ENCODE measurements at regions not wholly inside any gene's neighbourhood (a gene's known extent, or its start where the extent isn't known, plus 50 kb on each side); places are given as distances from the start of the nearest gene placed in this dataset.

DNA sequence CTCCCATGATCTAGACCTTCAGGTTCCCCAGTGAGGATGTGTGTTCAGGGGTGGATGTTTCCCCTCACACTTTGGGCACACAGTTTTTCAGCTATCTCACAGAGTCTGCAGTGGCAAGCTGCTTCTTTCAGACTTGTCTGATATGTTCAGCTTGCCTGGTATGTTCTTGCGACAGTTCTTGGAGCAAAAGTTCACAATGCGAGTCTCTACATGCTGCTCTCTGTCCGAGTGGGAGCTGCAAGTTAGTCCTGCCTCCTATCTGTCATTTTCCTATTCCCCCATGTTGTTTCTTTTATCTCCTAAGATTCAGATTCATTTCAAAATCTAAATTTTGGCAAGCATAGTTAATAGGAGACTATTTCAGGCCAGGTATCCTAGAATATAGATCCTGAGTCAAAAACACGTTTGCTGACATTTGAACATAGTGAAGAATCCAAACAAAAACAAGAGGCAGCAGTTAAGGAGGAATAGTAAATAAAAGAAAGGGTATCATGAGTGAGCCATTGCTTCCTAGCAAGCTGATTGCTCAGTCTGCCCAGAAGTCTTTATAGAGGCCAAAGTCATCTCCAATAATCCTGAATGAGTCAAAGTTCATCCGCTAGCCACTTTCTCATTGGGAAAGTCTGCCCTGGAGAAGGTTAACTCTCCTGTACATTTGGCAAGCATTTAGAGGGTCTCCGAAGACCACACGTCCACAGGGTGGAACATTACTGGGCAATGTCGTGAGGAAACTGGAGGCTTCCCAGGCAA, 140.2 kb upstream of the MOCS1 start:
- no peak overlapping the region for H3K4me3 Mint-ChIP-seq
- no peaks in the 10 kb centered on the region for H3K9me3 Mint-ChIP-seq (ENCODE audit: low read depth)

DNA sequence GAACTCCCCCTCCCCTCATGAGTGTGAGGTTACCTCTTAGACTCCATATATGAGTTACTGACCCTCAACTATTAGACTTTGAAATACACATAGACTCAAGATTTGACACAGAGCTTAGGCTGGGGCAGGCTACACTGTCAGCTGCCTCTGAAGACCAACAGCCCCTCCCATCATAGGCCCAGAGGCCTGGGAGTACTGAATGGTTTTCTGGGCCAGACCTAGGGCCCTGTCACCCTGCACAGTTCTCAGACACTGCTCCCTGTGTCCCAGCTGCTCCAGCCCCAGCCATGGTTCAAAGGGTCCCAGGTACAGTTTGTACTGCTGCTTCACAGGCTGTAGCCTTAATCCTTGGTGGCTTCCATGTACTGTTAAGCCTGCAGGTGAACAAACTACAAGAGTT, 132.1 kb upstream of the MOCS1 start:
- H3K27me3 Mint-ChIP-seq = peaks cover 3% of the 10 kb centered on the region
- H3K4me1 Mint-ChIP-seq = no peaks in the 10 kb centered on the region
- H3K4me3 Mint-ChIP-seq = no peak overlapping the region
- no peak overlapping the region for H3K27ac Mint-ChIP-seq
- H3K36me3 Mint-ChIP-seq = no peaks in the 10 kb centered on the region
- ATAC-seq (no peak), DNase-seq (no peak)
- CTCF ChIA-PET = no interaction called here
- H3K9me3 Mint-ChIP-seq (ENCODE audit: low read depth) = no peaks in the 10 kb centered on the region

More for the DNA sequence above, 140.2 kb upstream of the MOCS1 start:
- CTCF ChIA-PET = no interaction called here
- DNase-seq = no peak
- Mint-ChIP-seq H3K27ac (no peak overlapping the region), H3K27me3 (peaks cover 3% of the 10 kb centered on the region), H3K4me1 (no peaks in the 10 kb centered on the region), H3K36me3 (no peaks in the 10 kb centered on the region)
- ATAC-seq = no peak

DNA sequence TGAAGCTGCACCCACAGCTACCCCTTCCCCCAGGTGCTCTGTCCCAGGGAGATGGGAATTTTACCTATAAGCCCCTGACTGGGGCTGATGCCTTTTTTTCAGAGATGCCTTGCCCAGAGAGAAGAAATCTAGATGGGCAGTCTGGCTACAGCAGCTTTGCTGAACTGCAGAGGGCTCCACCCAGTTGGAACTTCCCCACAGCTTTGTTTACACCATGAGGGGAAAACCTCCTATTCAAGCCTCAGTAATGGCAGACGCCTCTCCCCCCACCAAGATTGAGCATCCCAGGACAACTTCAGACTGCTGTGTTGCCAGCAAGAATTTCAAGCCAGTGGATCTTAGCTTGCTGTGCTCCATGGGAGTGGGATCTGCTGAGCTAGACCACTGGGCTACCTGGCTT, 122.6 kb upstream of the MOCS1 start:
- no peak overlapping the region for H3K4me3 Mint-ChIP-seq
- H3K36me3 Mint-ChIP-seq = no peaks in the 10 kb centered on the region
- DNase-seq = no peak
- no peaks in the 10 kb centered on the region for H3K4me1 Mint-ChIP-seq
- no peak overlapping the region for H3K27ac Mint-ChIP-seq
- no peaks in the 10 kb centered on the region for H3K9me3 Mint-ChIP-seq (ENCODE audit: low read depth)
- H3K27me3 Mint-ChIP-seq = no peaks in the 10 kb centered on the region
- no peak for ATAC-seq
- CTCF ChIA-PET = no interaction called here

- Mint-ChIP-seq H3K27me3 (no peaks in the 10 kb centered on the region), H3K4me3 (no peak overlapping the region), H3K4me1 (no peaks in the 10 kb centered on the region), H3K27ac (no peak overlapping the region), H3K9me3 (ENCODE audit: low read depth) (no peaks in the 10 kb centered on the region), H3K36me3 (no peaks in the 10 kb centered on the region)
- DNase-seq (no peak), ATAC-seq (no peak)
- CTCF ChIA-PET = no interaction called here
Measured at GRCh38 chr6:40054602-40055001, 120.3 kb upstream of the MOCS1 start.

DNA sequence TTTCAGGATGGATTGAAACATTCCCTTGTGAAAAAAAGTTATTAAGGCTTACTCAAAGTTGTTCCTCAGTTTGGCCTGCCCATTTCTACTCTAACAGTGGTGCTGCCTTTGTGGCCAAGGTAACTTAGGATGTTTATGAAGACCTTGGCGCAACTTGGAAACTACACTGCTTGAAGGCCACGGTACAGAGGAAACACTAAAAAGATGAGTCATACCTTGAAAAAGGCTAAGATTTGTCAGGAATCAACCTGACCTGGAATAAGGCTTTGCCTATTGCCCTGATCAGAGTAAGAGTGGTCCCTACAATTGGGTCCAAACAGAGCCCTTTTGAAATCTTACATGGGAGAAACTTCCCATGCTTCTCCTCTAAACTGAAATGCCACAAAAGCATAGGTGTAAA, 119.9 kb upstream of the MOCS1 start:
- H3K9me3 Mint-ChIP-seq (ENCODE audit: low read depth) = no peaks in the 10 kb centered on the region
- no peak for ATAC-seq
- no peaks in the 10 kb centered on the region for H3K27me3 Mint-ChIP-seq
- no peak overlapping the region for H3K27ac Mint-ChIP-seq
- no peaks in the 10 kb centered on the region for H3K36me3 Mint-ChIP-seq
- CTCF ChIA-PET = no interaction called here
- H3K4me3 Mint-ChIP-seq = no peak overlapping the region
- no peak for DNase-seq
- no peaks in the 10 kb centered on the region for H3K4me1 Mint-ChIP-seq

GRCh38 chr6:40049128-40049527, 114.9 kb upstream of the MOCS1 start:
- Mint-ChIP-seq H3K27ac (no peak overlapping the region), H3K27me3 (no peaks in the 10 kb centered on the region), H3K4me1 (no peaks in the 10 kb centered on the region), H3K36me3 (no peaks in the 10 kb centered on the region), H3K4me3 (no peak overlapping the region), H3K9me3 (ENCODE audit: low read depth) (no peaks in the 10 kb centered on the region)
- DNase-seq = no peak
- CTCF ChIA-PET = no interaction called here
- ATAC-seq = no peak

DNA sequence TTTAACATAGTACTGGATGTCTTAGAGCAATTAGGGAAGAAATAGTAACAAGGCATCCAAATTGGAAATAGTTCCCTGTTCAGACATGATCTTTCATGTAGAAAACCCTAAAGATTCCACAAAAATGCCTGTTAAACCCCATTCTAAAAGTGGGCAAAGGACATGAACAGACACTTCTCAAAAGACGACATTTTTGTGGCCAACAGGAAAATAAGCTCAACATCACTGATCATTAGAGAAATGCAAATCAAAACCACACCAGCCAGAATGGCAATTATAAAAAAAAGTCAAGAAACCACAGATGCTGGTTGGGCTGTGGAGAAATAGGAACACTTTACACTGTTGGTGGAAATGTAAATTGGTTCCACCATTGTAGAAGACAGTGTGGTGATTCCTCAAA, 109.9 kb upstream of the MOCS1 start:
- no peaks in the 10 kb centered on the region for H3K27me3 Mint-ChIP-seq
- no peak overlapping the region for H3K4me3 Mint-ChIP-seq
- no peak overlapping the region for H3K27ac Mint-ChIP-seq
- DNase-seq = no peak
- peaks cover 6% of the 10 kb centered on the region for H3K4me1 Mint-ChIP-seq
- H3K9me3 Mint-ChIP-seq (ENCODE audit: low read depth) = peaks cover 2% of the 10 kb centered on the region
- H3K36me3 Mint-ChIP-seq = no peaks in the 10 kb centered on the region
- no peak for ATAC-seq
- CTCF ChIA-PET = no interaction called here

- no peaks in the 10 kb centered on the region for H3K36me3 Mint-ChIP-seq
- H3K4me1 Mint-ChIP-seq = peaks cover 6% of the 10 kb centered on the region
- DNase-seq = no peak
- no peak overlapping the region for H3K27ac Mint-ChIP-seq
- CTCF ChIA-PET = no interaction called here
- no peak overlapping the region for H3K4me3 Mint-ChIP-seq
- no peak for ATAC-seq
- no peaks in the 10 kb centered on the region for H3K27me3 Mint-ChIP-seq
- peaks cover 2% of the 10 kb centered on the region for H3K9me3 Mint-ChIP-seq (ENCODE audit: low read depth)
Measured at GRCh38 chr6:40042232-40042631, 108.0 kb upstream of the MOCS1 start.

DNA sequence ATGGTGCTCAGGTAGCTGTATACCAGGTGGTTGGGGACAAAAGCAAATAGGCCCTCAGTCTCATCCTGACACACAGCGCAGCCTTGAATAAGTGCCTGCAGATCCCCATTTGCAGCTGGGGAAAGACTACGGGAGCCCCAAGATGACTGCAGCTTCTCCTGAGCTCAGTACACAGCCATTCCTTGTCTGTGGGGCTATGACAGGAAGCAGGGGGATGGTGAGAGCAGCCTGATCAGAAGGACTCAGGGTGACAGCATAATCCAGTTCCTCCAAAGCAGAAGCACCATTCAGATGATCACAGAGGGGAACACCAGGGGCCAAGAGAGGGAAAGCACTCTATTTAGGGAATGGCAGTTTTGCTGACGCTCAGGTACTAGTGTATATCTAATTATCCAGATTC, 104.8 kb upstream of the MOCS1 start:
- no peaks in the 10 kb centered on the region for H3K36me3 Mint-ChIP-seq
- H3K27me3 Mint-ChIP-seq = no peaks in the 10 kb centered on the region
- CTCF ChIA-PET = no interaction called here
- no peak overlapping the region for H3K4me3 Mint-ChIP-seq
- peaks cover 6% of the 10 kb centered on the region for H3K4me1 Mint-ChIP-seq
- H3K27ac Mint-ChIP-seq = no peak overlapping the region
- ATAC-seq (no peak), DNase-seq (no peak)
- H3K9me3 Mint-ChIP-seq (ENCODE audit: low read depth) = peaks cover 2% of the 10 kb centered on the region

DNA sequence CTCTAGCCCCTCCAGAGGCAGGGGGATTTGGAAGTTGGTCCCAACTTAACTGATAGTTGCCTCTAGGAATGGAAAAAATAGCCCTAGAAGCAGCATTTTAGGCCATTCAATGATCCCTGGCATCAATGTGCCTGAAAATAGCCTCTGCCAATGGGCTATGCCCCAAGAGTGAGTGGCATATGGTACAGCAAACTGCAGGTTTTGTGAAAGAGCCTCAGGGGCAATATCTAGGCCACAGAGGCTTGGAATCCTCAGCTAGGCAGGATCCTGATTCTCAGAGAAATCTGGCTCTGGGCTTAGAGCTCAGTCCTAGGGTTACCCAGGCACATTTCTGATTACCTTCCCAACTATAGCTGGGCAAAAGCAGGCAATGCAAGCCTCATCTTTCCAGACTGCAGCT, 104.4 kb upstream of the MOCS1 start:
- H3K36me3 Mint-ChIP-seq = no peaks in the 10 kb centered on the region
- CTCF ChIA-PET = no interaction called here
- H3K27me3 Mint-ChIP-seq = no peaks in the 10 kb centered on the region
- no peak for DNase-seq
- no peak overlapping the region for H3K27ac Mint-ChIP-seq
- no peak for ATAC-seq
- no peak overlapping the region for H3K4me3 Mint-ChIP-seq
- peaks cover 2% of the 10 kb centered on the region for H3K9me3 Mint-ChIP-seq (ENCODE audit: low read depth)
- peaks cover 6% of the 10 kb centered on the region for H3K4me1 Mint-ChIP-seq

DNA sequence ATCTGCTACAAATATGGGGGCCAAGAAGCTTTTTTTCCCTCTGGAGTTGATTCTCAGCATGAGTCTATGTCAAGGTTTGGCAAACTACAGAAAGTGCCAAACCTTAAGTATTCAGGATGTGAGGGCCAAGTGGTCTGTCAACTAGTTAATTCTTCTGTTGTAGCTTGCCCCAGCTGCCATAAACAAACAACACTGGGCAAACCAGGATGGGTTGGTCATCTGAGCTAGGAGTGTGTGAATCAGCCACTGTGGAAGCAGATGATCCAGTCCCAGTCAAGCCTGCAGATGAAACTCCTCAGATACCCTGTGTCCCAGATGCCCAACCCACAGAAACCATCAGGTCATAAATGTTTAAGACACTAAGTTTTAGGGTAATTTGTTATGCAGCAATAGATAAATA, 103.0 kb upstream of the MOCS1 start:
- Mint-ChIP-seq H3K4me1 (peaks cover 6% of the 10 kb centered on the region), H3K27me3 (no peaks in the 10 kb centered on the region), H3K9me3 (ENCODE audit: low read depth) (peaks cover 2% of the 10 kb centered on the region), H3K4me3 (no peak overlapping the region), H3K27ac (no peak overlapping the region), H3K36me3 (no peaks in the 10 kb centered on the region)
- ATAC-seq (no peak), DNase-seq (no peak)
- CTCF ChIA-PET = no interaction called here

GRCh38 chr6:40036186-40036585, 101.9 kb upstream of the MOCS1 start:
- H3K27me3 Mint-ChIP-seq = no peaks in the 10 kb centered on the region
- H3K36me3 Mint-ChIP-seq = no peaks in the 10 kb centered on the region
- no peak overlapping the region for H3K4me3 Mint-ChIP-seq
- peaks cover 2% of the 10 kb centered on the region for H3K9me3 Mint-ChIP-seq (ENCODE audit: low read depth)
- CTCF ChIA-PET = no interaction called here
- no peak for ATAC-seq
- H3K4me1 Mint-ChIP-seq = no peaks in the 10 kb centered on the region
- DNase-seq = no peak
- no peak overlapping the region for H3K27ac Mint-ChIP-seq

DNA sequence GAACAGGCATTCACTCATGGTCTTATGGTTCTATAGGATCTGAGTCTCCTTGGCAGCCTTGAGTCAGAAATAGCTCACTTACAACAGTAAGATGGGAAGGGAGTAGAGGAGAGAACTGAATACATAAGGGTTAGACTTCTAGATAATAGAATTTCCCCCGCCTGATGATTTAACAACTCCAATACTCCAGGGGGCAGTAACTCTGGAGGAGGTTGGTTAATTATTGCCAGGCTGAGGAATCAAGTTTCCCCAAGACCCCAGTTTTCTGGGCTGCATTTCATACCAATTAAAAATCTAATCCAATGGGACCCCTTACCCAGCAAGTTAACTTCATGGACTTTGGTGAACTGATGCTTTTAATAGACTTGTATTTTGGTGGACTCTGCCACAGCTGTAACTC, 94.2 kb upstream of the MOCS1 start:
- H3K4me3 Mint-ChIP-seq = no peak overlapping the region

GRCh38 chr6:40022867-40023266, 88.6 kb upstream of the MOCS1 start:
- CTCF ChIA-PET = no interaction called here
- Mint-ChIP-seq H3K4me3 (no peak overlapping the region), H3K27me3 (no peaks in the 10 kb centered on the region), H3K36me3 (no peaks in the 10 kb centered on the region), H3K4me1 (no peaks in the 10 kb centered on the region), H3K27ac (no peak overlapping the region), H3K9me3 (ENCODE audit: low read depth) (no peaks in the 10 kb centered on the region)
- ATAC-seq (no peak), DNase-seq (no peak)

More for the DNA sequence above, 94.2 kb upstream of the MOCS1 start:
- H3K27me3 Mint-ChIP-seq = no peaks in the 10 kb centered on the region
- H3K36me3 Mint-ChIP-seq = no peaks in the 10 kb centered on the region
- H3K27ac Mint-ChIP-seq = no peak overlapping the region
- no peak for DNase-seq
- no peak for ATAC-seq
- CTCF ChIA-PET = no interaction called here
- H3K9me3 Mint-ChIP-seq (ENCODE audit: low read depth) = no peaks in the 10 kb centered on the region
- H3K4me1 Mint-ChIP-seq = no peaks in the 10 kb centered on the region

- no peak for DNase-seq
- CTCF ChIA-PET = no interaction called here
- no peaks in the 10 kb centered on the region for H3K36me3 Mint-ChIP-seq
- peaks cover 4% of the 10 kb centered on the region for H3K9me3 Mint-ChIP-seq (ENCODE audit: low read depth)
- H3K4me1 Mint-ChIP-seq = no peaks in the 10 kb centered on the region
- ATAC-seq = no peak
- no peak overlapping the region for H3K27ac Mint-ChIP-seq
- no peaks in the 10 kb centered on the region for H3K27me3 Mint-ChIP-seq
- H3K4me3 Mint-ChIP-seq = no peak overlapping the region
Measured at GRCh38 chr6:40020166-40020565, 85.9 kb upstream of the MOCS1 start.

Measured in activated CD8-positive, alpha-beta memory T cell treated with anti-CD3 and anti-CD28 coated beads, Interleukin-2, amount 10 ng/mL, durations not matched to agents 7 days and 5 days (primary cell).